DMS53 treated with DMSO at 0.1 percent for 48 hours (cell line): ENCODE measurements at regions not wholly inside any gene's neighbourhood (a gene's known extent, or its start where the extent isn't known, plus 50 kb on each side); places are given as distances from the start of the nearest gene placed in this dataset.
A peak's percentile ranks its signal among the peaks of the same experiment; 100 is the strongest.

Source experiments
- DNase-seq: peaks from one replicate; lab custom pipeline; 2025; ENCODE audit not compliant: unreplicated experiment; lab: John Stamatoyannopoulos, UW

DNA sequence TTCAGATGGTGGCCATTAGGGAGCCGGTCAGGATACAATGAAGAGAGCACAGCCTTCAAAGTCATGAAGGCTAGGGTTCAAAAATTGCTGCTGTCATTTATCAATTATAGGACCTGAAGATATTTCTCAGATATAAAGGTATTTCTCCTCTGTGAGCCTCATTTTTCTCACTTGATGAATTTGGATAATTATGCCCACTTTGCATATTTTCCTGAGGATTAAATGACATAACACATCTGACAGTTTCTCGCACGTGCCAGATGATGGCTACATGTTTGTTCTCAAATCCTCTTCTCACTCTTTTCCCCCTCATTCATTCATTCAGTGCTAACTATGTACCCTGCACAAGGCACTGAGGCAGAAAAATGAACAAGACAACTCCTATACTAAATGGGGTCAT, 391.6 kb downstream of the INHBA start:
- no peak for DNase-seq

DNA sequence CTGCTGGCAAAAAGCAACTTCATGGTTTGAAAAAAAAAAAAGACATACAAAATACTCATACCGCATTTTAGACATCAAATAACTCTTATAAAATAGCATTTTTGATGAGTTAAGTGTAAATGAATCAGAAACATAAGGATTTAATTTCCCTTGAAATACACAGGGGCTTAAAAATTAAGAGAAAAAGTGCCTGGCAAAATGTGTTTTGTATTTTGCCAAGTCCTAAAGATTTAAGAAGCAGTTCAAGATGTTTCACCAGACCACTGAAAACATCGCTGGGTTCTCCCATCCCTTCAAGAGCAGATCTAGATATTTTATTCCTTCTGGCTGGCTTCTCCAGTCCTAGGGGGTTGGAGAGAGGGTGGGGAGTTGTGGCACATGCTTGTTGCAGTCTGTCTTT, 396.4 kb downstream of the INHBA start:
- no peak for DNase-seq

- DNase-seq, result no peak
Measured at GRCh38 chr7:41305001-41305400, 397.9 kb downstream of the INHBA start.

GRCh38 chr7:41303709-41304108, 399.2 kb downstream of the INHBA start:
- no peak for DNase-seq

DNA sequence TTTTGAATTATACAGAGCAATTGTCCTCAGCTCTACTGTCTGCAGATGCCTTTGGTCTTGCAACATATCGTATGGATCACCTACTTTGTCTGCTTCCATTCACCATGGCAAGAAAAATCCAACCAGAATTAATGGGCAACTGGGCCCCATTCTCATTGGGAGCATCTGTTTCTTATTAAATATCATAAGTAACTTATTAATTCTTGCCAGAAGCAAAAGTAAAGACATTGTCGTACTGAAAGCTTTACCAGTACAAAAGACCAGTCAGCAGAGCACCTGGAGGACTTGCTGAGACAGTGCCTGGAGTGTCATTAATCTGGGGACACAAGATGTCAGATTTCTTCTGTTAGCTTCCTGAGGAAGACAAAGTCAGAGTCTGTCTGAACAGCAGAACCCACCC, 404.5 kb downstream of the INHBA start:
- DNase-seq, result no peak

GRCh38 chr7:41297166-41297565, 405.7 kb downstream of the INHBA start:
- DNase-seq, result no peak

DNA sequence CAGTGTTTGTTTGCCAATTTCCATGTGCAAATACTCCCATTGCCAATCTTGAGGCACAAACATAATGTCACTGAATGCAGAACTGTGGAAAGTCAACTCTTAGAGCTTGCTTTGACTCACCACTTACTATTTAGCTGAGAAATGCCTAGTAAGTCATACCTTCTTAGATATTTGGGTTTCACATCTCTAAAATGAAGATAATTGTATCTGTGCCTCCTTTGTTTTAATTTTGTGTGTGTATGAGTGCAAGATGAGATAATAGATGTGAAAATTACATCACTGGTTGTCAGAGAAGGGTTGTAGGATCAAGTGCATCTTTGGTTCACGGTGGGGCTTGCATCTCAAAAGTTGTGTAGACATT, 407.5 kb downstream of the INHBA start:
- no peak for DNase-seq

DNA sequence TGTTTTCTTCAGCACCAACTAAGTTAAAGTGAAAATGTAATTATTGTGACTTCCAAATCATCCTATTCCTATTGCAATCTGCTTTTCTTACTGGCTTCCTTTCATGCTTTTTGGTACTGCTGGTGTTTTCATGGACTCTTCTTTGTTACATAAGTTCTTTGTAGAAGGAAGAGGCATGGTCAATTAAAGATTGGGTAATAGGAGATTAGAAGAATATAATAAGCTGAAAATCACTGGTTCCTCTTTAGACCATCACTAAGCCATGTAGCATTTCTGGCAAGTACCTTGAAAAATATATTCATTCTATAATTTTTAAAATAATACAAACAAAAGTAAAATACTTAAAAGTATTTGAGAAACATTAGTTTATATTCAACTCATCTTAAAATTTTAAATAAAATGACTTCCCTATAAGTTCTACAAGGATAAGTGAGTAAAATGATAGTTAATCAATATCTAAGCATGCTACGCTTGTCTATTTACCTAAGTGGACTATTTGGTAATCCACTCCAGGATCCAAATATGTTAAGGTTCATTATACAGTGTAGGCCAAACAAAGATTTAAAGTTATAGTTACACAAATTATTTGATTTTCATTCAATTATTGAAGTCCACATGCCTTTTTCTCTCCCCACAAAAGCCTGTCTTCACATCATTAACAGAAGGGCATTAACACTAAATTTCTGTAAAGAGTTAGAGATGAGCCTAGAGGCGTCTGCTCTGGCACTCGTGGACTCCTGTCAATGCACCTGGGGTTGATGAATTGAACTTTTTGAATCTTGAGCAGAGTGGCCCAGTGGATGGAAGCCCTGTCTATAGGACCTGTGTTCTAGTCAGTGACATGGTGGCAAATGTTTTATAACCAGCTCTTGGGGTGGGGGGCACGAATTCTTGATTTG, 408.1 kb downstream of the INHBA start:
- no peak for DNase-seq

GRCh38 chr7:41292487-41292886, 410.4 kb downstream of the INHBA start:
- DNase-seq, result peak; percentile 77

GRCh38 chr7:41287559-41288335, 415.1 kb downstream of the INHBA start:
- no peak for DNase-seq

- no peak for DNase-seq
Measured at GRCh38 chr7:41280491-41280890, 422.4 kb downstream of the INHBA start.

DNA sequence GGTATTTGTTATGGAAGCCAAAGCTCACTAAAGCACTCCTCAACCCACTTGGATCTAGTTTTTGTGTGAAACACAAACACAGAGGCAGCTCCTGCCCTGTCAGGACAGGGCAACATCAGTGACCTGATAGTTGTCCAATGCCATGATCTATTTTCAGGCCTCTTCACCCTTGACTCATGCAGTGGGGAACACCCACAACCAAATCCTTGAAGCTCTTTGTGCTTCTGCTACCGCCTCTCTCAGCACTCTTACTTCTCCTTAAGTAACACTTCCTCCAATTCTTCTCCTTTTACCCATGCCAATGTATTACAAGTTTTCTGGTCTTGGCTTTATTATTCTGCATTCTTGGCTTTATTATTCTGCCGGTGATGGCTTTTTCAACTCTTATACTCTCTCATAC, 425.3 kb downstream of the INHBA start:
- DNase-seq, result no peak

- no peak for DNase-seq
Measured at GRCh38 chr7:41275255-41275654, 427.6 kb downstream of the INHBA start.

DNA sequence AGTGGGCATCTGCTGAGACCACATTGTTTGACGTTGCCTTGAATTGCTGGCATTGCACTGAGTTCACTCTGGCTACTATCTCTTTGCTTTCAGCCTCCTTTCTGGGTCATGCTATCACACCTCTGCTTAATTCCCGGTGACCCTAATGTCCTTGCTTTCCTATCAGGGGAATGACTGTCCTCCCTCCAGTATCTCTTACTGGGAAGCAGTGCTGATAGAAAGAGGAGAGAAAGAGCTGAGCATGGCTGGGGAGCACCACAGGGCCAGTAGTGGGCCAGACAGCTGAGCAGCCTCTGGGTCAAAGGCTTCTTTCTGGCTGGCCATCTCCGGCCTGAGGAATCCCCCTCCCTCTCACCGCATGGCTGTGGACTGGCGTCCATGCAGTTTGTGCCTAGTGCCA, 428.7 kb downstream of the INHBA start:
- no peak for DNase-seq

DNA sequence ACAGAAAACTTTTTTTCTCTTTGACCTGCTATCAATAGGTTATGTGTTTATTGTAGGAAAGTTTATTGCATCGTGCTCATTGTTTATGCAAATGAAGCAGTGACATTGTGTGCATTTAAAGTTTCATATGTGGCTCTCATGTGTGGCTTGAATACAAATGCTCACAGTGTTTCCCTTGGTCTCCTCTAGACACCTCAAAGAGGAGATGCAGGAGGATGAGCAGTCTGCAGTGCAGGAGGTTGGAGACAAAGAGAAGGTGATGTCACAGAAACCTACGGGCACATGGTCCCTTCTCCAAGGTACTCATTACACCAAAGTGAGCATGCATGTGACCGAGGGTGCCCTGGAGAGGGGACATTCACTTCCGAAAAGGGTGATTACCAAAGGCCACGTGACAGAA, 430.2 kb downstream of the INHBA start:
- DNase-seq, result no peak

GRCh38 chr7:41268878-41269277, 434.0 kb downstream of the INHBA start:
- DNase-seq, result no peak

DNA sequence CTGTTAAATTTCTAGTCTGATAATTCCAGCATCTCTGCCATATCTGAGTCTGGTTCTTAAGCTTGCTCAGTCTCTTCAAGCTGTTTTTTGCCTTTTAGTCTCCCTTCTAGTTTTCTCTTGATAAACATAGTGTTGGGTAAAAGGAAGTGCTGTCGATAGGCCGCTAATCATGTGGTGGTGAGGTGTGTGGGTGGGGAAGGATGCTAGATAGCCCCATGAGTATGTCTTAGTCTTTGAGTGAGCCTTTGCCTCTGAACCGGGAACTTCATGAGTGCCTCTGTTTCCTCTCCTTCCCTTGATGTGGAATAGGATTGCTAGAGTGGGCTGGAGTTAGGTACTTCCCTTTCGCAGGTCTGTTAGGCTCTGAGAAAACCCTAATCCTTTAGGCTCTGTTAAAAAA, 441.8 kb downstream of the INHBA start:
- DNase-seq, result no peak

DNA sequence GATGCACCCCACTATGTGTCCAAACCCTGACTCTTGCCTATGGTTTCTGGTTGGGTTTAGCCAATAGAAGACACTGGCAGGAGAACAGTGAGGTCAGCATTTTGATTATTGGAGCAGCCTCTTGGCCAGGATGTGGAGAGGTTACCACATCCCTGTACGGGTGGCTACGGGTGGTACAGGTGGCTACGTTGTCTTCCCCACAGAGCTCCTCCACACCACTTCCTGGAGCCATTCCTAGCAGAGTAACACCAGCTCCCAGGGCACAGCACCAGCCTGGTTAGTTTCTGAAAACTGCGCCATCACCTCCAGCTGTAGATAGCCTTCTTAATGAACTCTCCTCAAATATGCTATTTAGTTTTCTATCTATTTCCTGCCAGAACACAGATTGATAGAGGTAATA, 445.2 kb downstream of the INHBA start:
- no peak for DNase-seq

- DNase-seq, result no peak
Measured at GRCh38 chr7:41256186-41256945, 446.5 kb downstream of the INHBA start.

GRCh38 chr7:41255716-41256115, 447.2 kb downstream of the INHBA start:
- DNase-seq, result no peak

GRCh38 chr7:41255113-41255512, 447.8 kb downstream of the INHBA start:
- no peak for DNase-seq

DNA sequence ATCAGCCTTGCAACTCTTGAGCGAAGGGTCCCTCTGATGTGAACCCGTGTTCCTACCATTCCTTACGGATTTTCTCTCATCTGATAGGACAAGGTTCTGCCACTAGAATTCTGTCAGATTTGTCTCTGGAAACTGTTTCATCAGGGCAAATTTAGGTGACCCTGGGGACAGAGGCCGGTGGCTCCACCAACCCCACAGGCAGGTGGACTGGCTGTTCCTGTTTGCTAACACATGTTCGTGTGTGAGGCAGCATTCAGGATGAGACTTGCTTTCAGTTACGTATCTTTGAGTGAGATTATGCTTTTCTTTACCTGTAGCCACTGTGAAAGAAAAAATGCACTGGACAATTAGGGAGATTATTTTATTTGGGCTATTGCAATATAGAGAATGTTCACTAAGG, 449.9 kb downstream of the INHBA start:
- DNase-seq, result no peak
